GM06990 (cell line): ENCODE measurements at regions not wholly inside any gene's neighbourhood (a gene's known extent, or its start where the extent isn't known, plus 50 kb on each side); places are given as distances from the start of the nearest gene placed in this dataset.

Source experiments
- DNase-seq: peaks from one replicate; pipeline ENCODE4 v3.0.0-alpha.2; 2011; ENCODE audit not compliant: insufficient read length; ENCODE audit errors: extremely low read depth
- H3K27me3 ChIP-seq: replicated peaks from 2 replicates; pipeline ENCODE4 v1.6.0; 2011; ENCODE audit warnings: low read length; ENCODE audit not compliant: control insufficient read depth, insufficient read depth
- H3K36me3 ChIP-seq: 2 replicates; pipeline ENCODE4 v1.5.1; 2011; ENCODE audit warnings: low read length; ENCODE audit not compliant: control insufficient read depth, insufficient read depth
- H3K4me3 ChIP-seq: replicated peaks from 2 replicates; pipeline ENCODE4 v1.5.1; 2011; ENCODE audit warnings: low read depth, mild to moderate bottlenecking, control low read depth, low read length
- CTCF ChIP-seq: IDR thresholded peaks from 2 replicates; pipeline ENCODE4 v1.5.1; 2011; ENCODE audit warnings: low read length, control low read depth, mild to moderate bottlenecking, inconsistent platforms; ENCODE audit not compliant: insufficient read depth, poor library complexity, severe bottlenecking

- TF ChIP-seq CTCF: no peak
- Histone ChIP-seq H3K27me3 (no peaks in the 10 kb centered on the region), H3K4me3 (no peak overlapping the region), H3K36me3 (no peaks in the 10 kb centered on the region)
- no peak for DNase-seq
These were observed 293.2 kb upstream of the CRY1 start for GRCh38 chr12:107386569-107386968.

- DNase-seq: no peak
These were observed 294.9 kb upstream of the CRY1 start for GRCh38 chr12:107388263-107388662.

GRCh38 chr12:107390414-107390813, 295.2 kb upstream of the PWP1 start:
- DNase-seq: no peak
- Histone ChIP-seq H3K27me3 (no peaks in the 10 kb centered on the region), H3K36me3 (no peaks in the 10 kb centered on the region), H3K4me3 (no peak overlapping the region)
- no peak for TF ChIP-seq CTCF

More at GRCh38 chr12:107388263-107388662, 294.9 kb upstream of the CRY1 start:
- H3K4me3 ChIP-seq: no peak overlapping the region
- TF ChIP-seq CTCF: no peak
- no peaks in the 10 kb centered on the region for H3K36me3 ChIP-seq
- H3K27me3 ChIP-seq: no peaks in the 10 kb centered on the region

- Histone ChIP-seq H3K27me3 (no peaks in the 10 kb centered on the region), H3K4me3 (no peak overlapping the region), H3K36me3 (no peaks in the 10 kb centered on the region)
- DNase-seq: no peak
- no peak for TF ChIP-seq CTCF
These were observed 292.4 kb upstream of the PWP1 start for GRCh38 chr12:107393043-107393717.

- DNase-seq: no peak
- no peak for TF ChIP-seq CTCF
- H3K27me3 ChIP-seq: no peaks in the 10 kb centered on the region
- H3K36me3 ChIP-seq: no peaks in the 10 kb centered on the region
- no peak overlapping the region for H3K4me3 ChIP-seq
These were observed 290.9 kb upstream of the PWP1 start for GRCh38 chr12:107394693-107395092.

GRCh38 chr12:107395817-107396216, 289.8 kb upstream of the PWP1 start:
- DNase-seq: no peak
- Histone ChIP-seq H3K27me3 (no peaks in the 10 kb centered on the region), H3K4me3 (no peak overlapping the region), H3K36me3 (no peaks in the 10 kb centered on the region)
- no peak for TF ChIP-seq CTCF
